HG02973 (cell line): ENCODE measurements at regions not wholly inside any gene's neighbourhood (a gene's known extent, or its start where the extent isn't known, plus 50 kb on each side); places are given as distances from the start of the nearest gene placed in this dataset.

Experiments used
- ATAC-seq: cut with Tn5 transposase; IDR thresholded peaks from one replicate; pipeline ENCODE4 v1.9.1; 2021; ENCODE audit warnings: moderate library complexity; ENCODE audit not compliant: unreplicated experiment

- no peak for ATAC-seq
These were observed 161.7 kb upstream of the TPK1 start for GRCh38 chr7:144997512-144997911.

- no peak for ATAC-seq
These were observed 159.6 kb upstream of the TPK1 start for GRCh38 chr7:144995495-144995894.

DNA sequence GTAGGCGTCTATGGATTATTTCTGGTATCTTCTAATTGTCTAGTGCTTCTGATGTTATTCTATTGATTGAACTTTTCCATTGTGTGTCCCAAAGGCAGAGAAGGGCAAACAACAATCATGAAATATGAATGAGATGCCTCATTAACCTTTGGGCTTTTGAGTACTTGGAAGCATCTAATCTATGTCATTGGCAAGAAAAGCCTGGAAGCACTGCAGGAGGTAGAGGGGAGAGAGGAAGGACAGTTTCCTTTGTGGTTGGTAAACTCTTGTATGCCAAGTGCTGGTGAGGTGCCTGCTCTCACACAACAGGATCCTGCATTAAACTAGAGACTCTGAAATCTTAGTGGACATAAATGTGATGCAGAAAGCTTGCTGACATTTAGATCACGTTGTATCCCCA, 155.2 kb upstream of the TPK1 start:
- no peak for ATAC-seq

DNA sequence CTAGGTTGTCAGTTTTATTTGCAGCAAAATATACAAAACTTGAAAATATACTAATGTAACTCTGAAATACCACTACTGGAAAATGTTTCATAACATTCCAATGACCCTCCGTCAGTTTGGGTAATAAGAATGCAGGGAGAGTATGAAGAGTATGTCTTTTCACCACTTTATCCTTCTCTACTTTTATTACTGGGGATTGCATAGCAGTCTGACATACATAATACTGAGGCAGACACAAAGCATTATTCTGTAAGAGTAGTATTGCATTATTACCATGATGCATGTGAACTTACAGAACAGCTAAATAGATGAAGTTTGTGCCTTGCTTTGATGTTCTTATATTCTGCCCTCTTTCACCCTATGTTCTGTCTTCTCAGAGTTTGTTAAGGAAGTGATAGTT, 151.8 kb upstream of the TPK1 start:
- ATAC-seq = no peak

DNA sequence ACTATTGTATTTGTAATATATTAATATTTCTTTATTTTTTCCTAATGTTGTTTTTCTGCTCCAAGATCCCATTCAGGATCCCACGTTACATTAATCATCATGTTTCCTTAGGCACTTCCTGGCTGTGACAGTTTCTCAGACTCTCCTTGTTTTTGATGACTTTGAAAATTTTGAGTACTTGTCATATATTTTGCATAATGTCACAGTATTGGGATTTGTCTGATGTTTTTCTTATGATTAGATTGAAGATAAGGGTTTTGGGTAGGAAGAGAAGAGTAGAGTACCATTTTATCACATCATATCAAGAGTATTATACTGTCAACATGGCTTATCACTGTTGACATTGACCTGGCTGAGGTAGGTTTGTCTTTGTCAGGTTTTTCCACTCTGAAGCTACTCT, 146.3 kb upstream of the TPK1 start:
- no peak for ATAC-seq

DNA sequence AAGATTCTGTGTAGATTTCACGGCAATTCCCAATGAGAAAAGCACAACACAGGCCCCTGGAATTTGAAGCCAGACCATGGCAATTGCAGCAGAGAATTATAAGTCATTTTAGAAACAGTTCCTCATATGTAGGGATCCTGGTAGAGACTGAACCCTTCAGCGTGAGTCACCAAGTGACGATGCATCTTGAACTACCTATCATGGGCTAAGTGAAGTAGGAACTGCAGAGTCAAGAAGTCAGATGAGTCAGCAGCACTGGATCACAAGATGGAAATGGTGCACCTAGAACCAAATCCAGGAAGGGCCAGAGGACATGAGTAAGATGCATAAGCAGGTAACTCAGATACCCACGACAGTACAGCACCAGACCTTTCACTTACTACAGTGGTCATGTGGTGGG, 140.0 kb upstream of the TPK1 start:
- no peak for ATAC-seq

DNA sequence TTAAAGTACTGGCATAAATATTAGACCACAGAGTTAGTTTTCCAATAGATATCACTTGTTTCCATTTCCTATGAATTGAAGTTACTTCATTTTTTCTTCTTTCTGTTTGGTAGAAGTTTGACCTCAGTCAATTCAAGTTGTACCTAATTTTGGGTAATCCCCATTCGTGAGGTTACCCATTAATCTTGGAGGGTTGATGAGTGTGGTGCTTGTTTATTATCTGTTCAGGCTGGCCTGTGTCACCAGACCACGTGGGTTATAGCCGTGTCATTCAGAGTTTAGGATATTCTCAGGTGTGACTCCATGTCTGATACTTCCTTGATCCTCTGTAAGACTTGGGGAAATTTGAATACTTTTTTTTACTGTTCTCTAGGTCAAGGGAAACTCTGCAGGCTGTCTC, 133.9 kb upstream of the TPK1 start:
- ATAC-seq = no peak

GRCh38 chr7:144960763-144961162, 124.9 kb upstream of the TPK1 start:
- no peak for ATAC-seq

- no peak for ATAC-seq
These were observed 122.1 kb upstream of the TPK1 start for GRCh38 chr7:144957998-144958397.

DNA sequence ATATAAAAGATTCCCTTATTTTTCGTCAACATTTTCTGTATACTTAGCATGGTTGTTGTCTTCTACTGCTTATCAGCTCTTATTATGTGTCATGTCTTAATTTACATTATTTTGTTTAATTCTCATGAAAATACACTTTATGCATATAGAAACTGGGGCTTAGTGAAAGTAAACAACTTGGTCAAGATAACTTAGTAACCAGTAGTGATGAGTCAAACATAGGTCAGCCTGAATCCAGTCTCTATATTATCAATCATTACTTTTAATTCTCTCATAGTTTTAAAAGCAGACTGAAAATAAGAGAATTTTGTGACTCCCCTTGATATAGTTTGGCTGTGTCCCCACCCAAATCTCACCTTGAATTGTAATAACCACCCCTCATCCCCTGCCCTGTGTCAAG, 119.6 kb upstream of the TPK1 start:
- no peak for ATAC-seq

- no peak for ATAC-seq
These were observed 105.3 kb upstream of the TPK1 start for GRCh38 chr7:144941127-144941526.

- ATAC-seq = no peak
These were observed 101.3 kb upstream of the TPK1 start for GRCh38 chr7:144937199-144937598.

DNA sequence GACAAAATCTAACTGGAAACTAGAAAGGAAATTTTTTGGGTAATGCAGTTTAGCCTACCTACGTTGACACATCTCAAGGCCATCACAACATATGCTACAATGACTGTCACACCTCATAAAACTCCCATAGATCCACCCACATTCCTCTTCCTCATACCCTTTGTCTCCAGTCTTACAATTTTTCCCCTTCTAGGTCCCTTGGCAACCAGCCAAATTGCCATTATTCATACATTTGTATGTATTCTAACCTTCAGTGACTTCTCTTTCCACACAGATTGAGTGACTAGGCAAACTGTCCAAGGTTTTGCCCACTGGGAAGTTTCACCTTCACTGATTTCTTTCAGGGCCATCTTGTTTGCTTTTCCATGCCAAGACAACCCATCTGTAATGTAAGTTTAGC, 100.5 kb upstream of the TPK1 start:
- no peak for ATAC-seq

DNA sequence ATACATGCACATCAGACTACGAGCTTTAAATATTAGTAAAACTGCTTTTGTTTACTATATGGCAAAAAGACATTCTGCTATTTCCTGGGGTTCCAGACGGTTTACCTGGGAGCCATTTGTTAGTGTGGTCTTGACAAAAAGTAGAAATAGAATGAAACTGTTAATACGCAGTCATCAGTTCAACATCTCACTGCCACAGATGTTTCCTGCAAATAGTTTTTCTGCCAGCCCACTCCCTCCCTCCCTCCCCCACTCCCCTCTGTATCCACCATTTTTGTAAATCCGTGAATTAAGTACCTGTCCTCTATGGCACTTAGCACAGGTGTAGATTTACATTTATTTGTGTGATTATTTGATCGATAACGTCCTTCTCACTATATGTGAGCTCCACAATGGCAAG, 74.6 kb upstream of the TPK1 start:
- ATAC-seq = no peak

DNA sequence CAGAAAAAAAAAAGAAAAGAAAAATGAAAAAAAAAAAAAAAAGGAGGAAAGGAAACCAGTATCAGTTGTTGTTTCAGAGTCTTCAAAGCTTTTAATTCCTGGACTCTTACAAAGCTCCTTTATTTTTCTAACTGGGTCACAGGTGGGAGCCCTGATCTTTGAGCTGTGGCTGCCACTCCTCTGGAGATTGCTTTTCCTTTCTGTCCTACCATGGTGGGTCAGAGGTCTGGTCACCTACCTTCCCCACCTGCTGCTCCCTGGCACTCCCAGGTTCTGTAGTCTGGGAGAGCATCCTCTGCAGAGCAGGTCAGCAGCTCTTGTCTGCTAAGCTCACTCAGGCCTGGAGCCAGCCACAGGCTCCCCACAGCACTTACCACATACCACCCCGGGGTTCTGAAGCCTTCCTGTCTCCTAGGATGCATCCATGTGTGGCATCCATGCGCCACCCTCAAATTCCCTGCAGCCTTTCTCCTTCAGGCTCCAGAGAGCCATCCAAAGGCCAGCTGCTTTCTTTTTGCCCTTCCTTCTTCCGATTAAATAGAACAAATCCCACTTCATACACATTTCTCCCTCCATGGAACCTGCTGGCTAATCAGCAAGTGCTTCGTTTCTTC, 73.2 kb upstream of the TPK1 start:
- no peak for ATAC-seq

DNA sequence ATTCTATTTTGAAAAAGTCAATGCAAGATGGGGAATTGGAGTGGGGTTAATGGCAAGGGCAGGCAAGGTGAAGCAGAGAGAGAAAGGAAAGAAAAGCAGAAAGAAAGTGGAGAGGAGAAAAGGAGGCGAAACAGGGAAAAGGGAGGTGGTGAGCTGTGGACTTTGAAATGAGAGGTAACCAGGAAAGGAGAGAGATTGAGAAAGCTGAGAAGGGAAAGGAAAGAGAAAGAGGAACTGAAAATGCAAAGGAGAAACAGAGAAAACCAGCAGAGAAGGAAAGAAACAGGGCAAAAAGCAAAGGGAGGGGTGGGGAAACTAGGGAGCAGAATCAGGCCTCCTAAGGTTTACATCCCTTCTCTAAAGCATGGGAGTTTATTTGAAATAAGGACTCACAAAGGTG, 72.5 kb upstream of the TPK1 start:
- peak; percentile 49 for ATAC-seq

DNA sequence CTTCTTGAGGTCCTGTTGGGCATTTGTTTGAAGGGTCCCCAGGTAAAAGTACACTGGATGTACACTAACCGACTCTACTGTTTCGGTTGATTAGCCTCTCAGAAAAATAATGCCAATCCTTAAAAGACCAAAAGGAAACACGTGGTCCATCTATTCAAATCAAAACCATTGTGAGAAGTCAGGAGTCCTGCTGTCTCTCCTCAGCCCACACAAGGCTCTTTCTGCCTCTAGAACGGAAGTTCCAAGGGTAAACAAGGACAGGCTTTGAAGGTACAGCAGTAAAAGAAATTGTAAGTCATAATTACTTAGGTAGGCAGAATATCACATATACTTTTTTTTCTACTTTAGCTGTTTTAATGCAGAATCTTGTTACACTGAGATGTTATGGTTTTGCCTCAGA, 71.7 kb upstream of the TPK1 start:
- peak; percentile 64 for ATAC-seq

GRCh38 chr7:144903201-144903600, 67.3 kb upstream of the TPK1 start:
- no peak for ATAC-seq

DNA sequence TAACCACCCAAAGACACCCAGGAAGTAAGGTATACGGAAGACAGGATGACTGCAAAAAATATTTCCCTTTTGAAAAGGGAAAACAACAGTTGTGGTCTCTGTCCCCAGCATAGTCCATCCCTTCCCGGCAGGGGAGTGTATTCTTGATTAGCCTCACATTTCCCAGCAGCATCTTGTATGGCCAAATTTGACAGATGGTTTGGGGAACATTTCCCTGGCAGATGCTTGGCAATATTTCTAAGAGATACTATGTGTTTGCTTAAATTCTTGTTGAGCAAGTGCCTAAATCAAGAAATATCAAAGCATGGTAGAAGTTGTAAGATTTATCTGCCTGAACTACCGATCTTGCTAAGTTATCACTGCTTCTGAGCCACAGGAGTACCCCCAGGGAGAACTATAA, 56.9 kb upstream of the TPK1 start:
- no peak for ATAC-seq
